H9 (cell line): ENCODE measurements at regions not wholly inside any gene's neighbourhood (a gene's known extent, or its start where the extent isn't known, plus 50 kb on each side); places are given as distances from the start of the nearest gene placed in this dataset.

ENCODE experiments used
- DNase-seq: peaks from one replicate; pipeline ENCODE4 v3.0.0-alpha.2; 2017
- H2AFZ ChIP-seq: one replicate; pipeline ENCODE4 v1.6.1; 2013; ENCODE audit warnings: mild to moderate bottlenecking, low read length, control low read depth, moderate library complexity
- H2AK5ac ChIP-seq: 2 replicates; pipeline ENCODE4 v1.6.1; 2013; ENCODE audit warnings: low read length, control low read depth, mixed read lengths; ENCODE audit not compliant: insufficient read length
- H2BK120ac ChIP-seq: one replicate; pipeline ENCODE4 v1.6.1; 2013; ENCODE audit warnings: low read depth, mild to moderate bottlenecking, low read length, control low read depth, inconsistent platforms; ENCODE audit not compliant: poor library complexity, severe bottlenecking
- H2BK12ac ChIP-seq: 2 replicates; pipeline ENCODE4 v1.6.1; 2013; ENCODE audit warnings: low read length, control low read depth, mixed read lengths, low read depth; ENCODE audit not compliant: insufficient read length
- H2BK15ac ChIP-seq: 2 replicates; pipeline ENCODE4 v1.6.1; 2013; ENCODE audit warnings: low read depth, low read length, control low read depth
- H2BK20ac ChIP-seq: one replicate; pipeline ENCODE4 v1.6.1; 2013; ENCODE audit warnings: low read depth, mild to moderate bottlenecking, low read length, control low read depth, inconsistent platforms; ENCODE audit not compliant: poor library complexity, severe bottlenecking
- H2BK5ac ChIP-seq: 2 replicates; pipeline ENCODE4 v1.6.1; 2013; ENCODE audit warnings: low read length, control low read depth, mixed read lengths; ENCODE audit not compliant: insufficient read length
- H3K14ac ChIP-seq: 2 replicates; pipeline ENCODE4 v1.6.1; 2013; ENCODE audit warnings: low read length, control low read depth; ENCODE audit not compliant: insufficient read depth
- H3K18ac ChIP-seq: 2 replicates; pipeline ENCODE4 v1.6.1; 2013; ENCODE audit warnings: low read depth, mild to moderate bottlenecking, mixed read lengths, low read length, control low read depth; ENCODE audit not compliant: insufficient read length
- H3K23ac ChIP-seq: 2 replicates; pipeline ENCODE4 v1.6.1; 2013; ENCODE audit warnings: low read length, control low read depth, mixed read lengths, low read depth; ENCODE audit not compliant: insufficient read length
- H3K23me2 ChIP-seq: 2 replicates; pipeline ENCODE4 v1.6.1; 2013; ENCODE audit warnings: low read depth, mild to moderate bottlenecking, mixed read lengths, low read length, control low read depth; ENCODE audit not compliant: insufficient read length, poor library complexity, severe bottlenecking
- H3K27ac ChIP-seq: 2 replicates; pipeline ENCODE4 v1.5.1; 2013; ENCODE audit warnings: low read length, control low read depth, mixed read lengths, low read depth; ENCODE audit not compliant: insufficient read length
- H3K27me3 ChIP-seq: 2 replicates; pipeline ENCODE4 v1.6.1; 2013; ENCODE audit warnings: low read length, control low read depth, inconsistent platforms; ENCODE audit not compliant: insufficient read depth
- H3K4ac ChIP-seq: 2 replicates; pipeline ENCODE4 v1.6.1; 2013; ENCODE audit warnings: low read depth, mild to moderate bottlenecking, control low read depth, inconsistent platforms, low read length, moderate library complexity
- H3K4me1 ChIP-seq: 2 replicates; pipeline ENCODE4 v1.6.1; 2013; ENCODE audit warnings: low read length, control low read depth, inconsistent platforms; ENCODE audit not compliant: insufficient read depth
- H3K4me2 ChIP-seq: 2 replicates; pipeline ENCODE4 v1.6.1; 2013; ENCODE audit warnings: low read length, control low read depth, mixed read lengths; ENCODE audit not compliant: insufficient read length, insufficient read depth
- H3K56ac ChIP-seq: 2 replicates; pipeline ENCODE4 v1.6.1; 2013; ENCODE audit warnings: low read depth, mild to moderate bottlenecking, mixed read lengths, low read length, control low read depth; ENCODE audit not compliant: insufficient read length
- H3K79me1 ChIP-seq: 2 replicates; pipeline ENCODE4 v1.6.1; 2013; ENCODE audit warnings: low read depth, mild to moderate bottlenecking, moderate library complexity, low read length, control low read depth, inconsistent platforms; ENCODE audit not compliant: insufficient read depth, poor library complexity, severe bottlenecking
- H3K79me2 ChIP-seq: 2 replicates; pipeline ENCODE4 v1.6.1; 2013; ENCODE audit warnings: low read length, control low read depth, inconsistent platforms; ENCODE audit not compliant: insufficient read depth
- H3K9ac ChIP-seq: 2 replicates; pipeline ENCODE4 v1.6.1; 2013; ENCODE audit warnings: low read length, control low read depth, mixed read lengths; ENCODE audit not compliant: insufficient read length; ENCODE audit errors: extremely low read depth
- H3K9me3 ChIP-seq: one replicate; pipeline ENCODE4 v1.6.1; 2013; ENCODE audit warnings: low read depth, low read length, inconsistent platforms; ENCODE audit not compliant: control insufficient read depth
- H3T11ph ChIP-seq: one replicate; pipeline ENCODE4 v1.6.1; 2013; ENCODE audit warnings: mild to moderate bottlenecking, low read length, control low read depth, inconsistent platforms
- H4K20me1 ChIP-seq: one replicate; pipeline ENCODE4 v1.6.1; 2013; ENCODE audit not compliant: control insufficient read depth, insufficient read length, insufficient read depth
- H4K5ac ChIP-seq: 2 replicates; pipeline ENCODE4 v1.6.1; 2013; ENCODE audit warnings: low read depth, mild to moderate bottlenecking, mixed read lengths, low read length, control low read depth; ENCODE audit not compliant: insufficient read length
- H4K8ac ChIP-seq: replicated peaks from 2 replicates; pipeline ENCODE4 v1.6.1; 2013; ENCODE audit warnings: low read length, control low read depth, mixed read lengths, low read depth; ENCODE audit not compliant: insufficient read length
- H4K91ac ChIP-seq: 2 replicates; pipeline ENCODE4 v1.6.1; 2013; ENCODE audit warnings: low read depth, mild to moderate bottlenecking, moderate library complexity, mixed read lengths, low read length, control low read depth; ENCODE audit not compliant: insufficient read length
- H3K27ac Mint-ChIP-seq, 3 experiments: 2 replicates in 2 of 3; 3 replicates in 1 of 3; pipeline ENCODE4 v1.8.0; 2020 to 2021; ENCODE audit warnings: mixed read lengths in 3 of 3, mild to moderate bottlenecking in 1 of 3, moderate library complexity in 1 of 3
- H3K27me3 Mint-ChIP-seq: 2 replicates; pipeline ENCODE4 v1.8.0; 2021; ENCODE audit warnings: low read depth, mild to moderate bottlenecking, moderate library complexity, mixed read lengths
- H3K36me3 Mint-ChIP-seq, 3 experiments: 2 replicates in 2 of 3; 3 replicates in 1 of 3; pipeline ENCODE4 v1.8.0; 2020 to 2021; ENCODE audit warnings: low read depth in 3 of 3, mixed read lengths in 3 of 3; ENCODE audit not compliant: insufficient read depth in 1 of 3
- H3K4me1 Mint-ChIP-seq, 2 experiments: 2 replicates each; pipeline ENCODE4 v1.8.0; 2020; ENCODE audit warnings: mixed read lengths in 2 of 2
- H3K4me3 Mint-ChIP-seq, 2 experiments: 2 replicates in 1 of 2; 3 replicates in 1 of 2; pipeline ENCODE4 v1.8.0; 2020 to 2021; ENCODE audit warnings: mild to moderate bottlenecking in 2 of 2, mixed read lengths in 2 of 2, moderate library complexity in 1 of 2
- H3K9me3 Mint-ChIP-seq, 2 experiments: 2 replicates in 1 of 2; 3 replicates in 1 of 2; pipeline ENCODE4 v1.8.0; 2020; ENCODE audit warnings: mild to moderate bottlenecking in 2 of 2, mixed read lengths in 2 of 2, moderate library complexity in 1 of 2
- WGBS: extraction: QIAGEN DNeasy Blood & Tissue Kit; methylation state at CpG from one replicate; pipeline ENCODE4 v1.1.7; 2013; ENCODE audit warnings: missing lambda C conversion rate, low lambda C conversion rate, mixed read lengths; ENCODE audit not compliant: insufficient read length; ENCODE audit errors: extremely low coverage; 5-methylcytosine and 5-hydroxymethylcytosine counted together
- TF ChIP-seq, protein P1 (sequence below): fragments of 200-600 bp; sonication (generic); conservative IDR thresholded peaks from 3 replicates; pipeline ENCODE4 v1.8.0; 2021; ENCODE audit warnings: antibody characterized with exemption, mild to moderate bottlenecking

- H2BK12ac ChIP-seq: no peak overlapping the region
- Mint-ChIP-seq H3K36me3 (no peaks in the 10 kb centered on the region; a peak in 1 of 7 replicates), H3K27me3 (no peaks in the 10 kb centered on the region), H3K4me3 (no peak overlapping the region), H3K27ac (no peak overlapping the region), H3K9me3 (peaks cover 0 to under 1% of the 10 kb centered on the region in 2 experiments; a peak in 1 of 5 replicates), H3K4me1 (peaks cover 7 to 11% of the 10 kb centered on the region in 2 experiments)
- no peak overlapping the region for H3K14ac ChIP-seq
- H3T11ph ChIP-seq: no peak overlapping the region
- no peaks in the 10 kb centered on the region for H3K9me3 ChIP-seq
- no peak overlapping the region for H2BK120ac ChIP-seq
- H2BK15ac ChIP-seq: no peak overlapping the region
- no peaks in the 10 kb centered on the region for H3K79me1 ChIP-seq
- no peak overlapping the region for H4K5ac ChIP-seq
- H3K23ac ChIP-seq: no peak overlapping the region
- H3K4me1 ChIP-seq: no peaks in the 10 kb centered on the region
- no peak overlapping the region for H4K8ac ChIP-seq
- no CpG with 5 or more reads among the region's 2 CpGs for WGBS
- H3K23me2 ChIP-seq: no peaks in the 10 kb centered on the region
- DNase-seq: no peak
- no peaks in the 10 kb centered on the region for H4K20me1 ChIP-seq
- H3K79me2 ChIP-seq: no peaks in the 10 kb centered on the region
- no peak overlapping the region for H3K56ac ChIP-seq
- no peak overlapping the region for H3K4ac ChIP-seq
- H2BK5ac ChIP-seq: no peak overlapping the region
- H3K18ac ChIP-seq: no peak overlapping the region
- H2AFZ ChIP-seq: no peak overlapping the region
- no peak overlapping the region for H2AK5ac ChIP-seq
- no peak overlapping the region for H2BK20ac ChIP-seq
- no peak overlapping the region for H3K4me2 ChIP-seq
- no peak overlapping the region for H3K27ac ChIP-seq
- no peak overlapping the region for H3K9ac ChIP-seq
- H4K91ac ChIP-seq: no peak overlapping the region
- TF ChIP-seq, protein P1, sequence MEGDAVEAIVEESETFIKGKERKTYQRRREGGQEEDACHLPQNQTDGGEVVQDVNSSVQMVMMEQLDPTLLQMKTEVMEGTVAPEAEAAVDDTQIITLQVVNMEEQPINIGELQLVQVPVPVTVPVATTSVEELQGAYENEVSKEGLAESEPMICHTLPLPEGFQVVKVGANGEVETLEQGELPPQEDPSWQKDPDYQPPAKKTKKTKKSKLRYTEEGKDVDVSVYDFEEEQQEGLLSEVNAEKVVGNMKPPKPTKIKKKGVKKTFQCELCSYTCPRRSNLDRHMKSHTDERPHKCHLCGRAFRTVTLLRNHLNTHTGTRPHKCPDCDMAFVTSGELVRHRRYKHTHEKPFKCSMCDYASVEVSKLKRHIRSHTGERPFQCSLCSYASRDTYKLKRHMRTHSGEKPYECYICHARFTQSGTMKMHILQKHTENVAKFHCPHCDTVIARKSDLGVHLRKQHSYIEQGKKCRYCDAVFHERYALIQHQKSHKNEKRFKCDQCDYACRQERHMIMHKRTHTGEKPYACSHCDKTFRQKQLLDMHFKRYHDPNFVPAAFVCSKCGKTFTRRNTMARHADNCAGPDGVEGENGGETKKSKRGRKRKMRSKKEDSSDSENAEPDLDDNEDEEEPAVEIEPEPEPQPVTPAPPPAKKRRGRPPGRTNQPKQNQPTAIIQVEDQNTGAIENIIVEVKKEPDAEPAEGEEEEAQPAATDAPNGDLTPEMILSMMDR: no peak
- no peaks in the 10 kb centered on the region for H3K27me3 ChIP-seq
Observed at GRCh38 chr7:84783141-84783778, 403.6 kb downstream of the SEMA3D start.
